Transverse colon (tissue), 4 donors: ENCODE measurements at regions not wholly inside any gene's neighbourhood (a gene's known extent, or its start where the extent isn't known, plus 50 kb on each side); places are given as distances from the start of the nearest gene placed in this dataset.
"Not testable (repeated sequence)": the region's sequence is repeated elsewhere in the genome, so short reads cannot be mapped to it uniquely, and the experiment has no call there.

Source experiments
- DNase-seq: peaks from one replicate; pipeline ENCODE4 v3.0.0-alpha.2; 2019
- H3K27ac ChIP-seq, 4 donors: fragments of 200-600 bp; sonication (generic); 2 replicates each; pipeline ENCODE4 v1.5.1; 2016 to 2018; ENCODE audit warnings: inconsistent platforms in 4 of 4
- H3K27me3 ChIP-seq: fragments of 200-600 bp; sonication (generic); 2 replicates; pipeline ENCODE4 v1.5.1; 2017; ENCODE audit warnings: inconsistent platforms
- H3K36me3 ChIP-seq, 4 donors: fragments of 200-600 bp; sonication (generic); 2 replicates each; pipeline ENCODE4 v1.5.1; 2017 to 2019; ENCODE audit warnings: inconsistent platforms in 4 of 4
- H3K4me1 ChIP-seq, 4 donors: fragments of 200-600 bp; sonication (generic); 2 replicates each; pipeline ENCODE4 v1.5.1; 2017 to 2020; ENCODE audit warnings: inconsistent platforms in 4 of 4
- H3K4me3 ChIP-seq, 4 donors: fragments of 200-600 bp; sonication (generic); 1 replicate in 1 of 4; 2 replicates in 3 of 4; pipeline versions ENCODE4 v1.5.1 to v1.6.1; 2017 to 2019; ENCODE audit warnings: inconsistent platforms in 4 of 4
- H3K9me3 ChIP-seq, 2 donors: fragments of 200-600 bp; sonication (generic); 2 replicates each; pipeline ENCODE4 v1.5.1; 2017 to 2019; ENCODE audit warnings: inconsistent platforms in 2 of 2
- CTCF ChIP-seq, 5 experiments: fragments of 200-600 bp in 3 of 5; fragments of 450-650 bp in 2 of 5; sonication (generic) in 3 of 5; IDR thresholded peaks; 1 replicate in 2 of 5; 2 replicates in 3 of 5; pipeline ENCODE4 v1.5.1; 2016 to 2017; ENCODE audit warnings: antibody characterized with exemption in 5 of 5, inconsistent platforms in 3 of 5, mild to moderate bottlenecking in 2 of 5, moderate library complexity in 1 of 5
- EP300 ChIP-seq: sonication (generic); formaldehyde crosslinking; IDR thresholded peaks from one replicate; pipeline ENCODE4 v1.6.1; 2017; ENCODE audit warnings: antibody characterized with exemption, low read depth
- POLR2A ChIP-seq: fragments of 450-650 bp; IDR thresholded peaks from one replicate; pipeline ENCODE4 v1.6.1; 2016; ENCODE audit warnings: antibody characterized with exemption, mild to moderate bottlenecking, moderate library complexity
- POLR2AphosphoS5 ChIP-seq, 3 donors: sonication (generic); formaldehyde crosslinking; IDR thresholded peaks; one replicate each; pipeline ENCODE4 v1.6.1; 2016; ENCODE audit warnings: antibody characterized with exemption in 3 of 3
- WGBS, 2 donors: methylation state at CpG; one replicate each; pipeline ENCODE4 v1.1.5; 2018; ENCODE audit warnings: low coverage in 1 of 2; 5-methylcytosine and 5-hydroxymethylcytosine counted together
- in situ Hi-C, 4 donors: fragments of 200-750 bp; cut with MboI; loops; one replicate each; pipeline versions ENCODE4 v1.15.0 to v1.15.1; 2017; ENCODE audit warnings: low sequenced_read_pairs in 3 of 4, low pct_ligation_motif_present in 1 of 4, low pct_unique_long_range_greater_than_20kb in 1 of 4
- intact Hi-C: fragments of 100-400 bp; cut with DNase I; formaldehyde crosslinking; loops from one replicate; pipeline ENCODE4 v1.15.1; 2023; ENCODE audit warnings: low total_unique reads

GRCh38 chr6:27834384-27834783 is 77.8 kb downstream of the OR2B2 start:
- intact Hi-C loops = no loop called here
- WGBS, 2 donors = 92 to 100% methylated on average over 1 of the region's 1 CpG
- no peak for DNase-seq
- H3K9me3 ChIP-seq = no peaks in the 10 kb centered on the region
- no peak overlapping the region for H3K4me3 ChIP-seq
- in situ Hi-C loops = no loop called here
- TF ChIP-seq EP300 = no peak
- TF ChIP-seq POLR2AphosphoS5 (IDR thresholded peaks at IDR 0.05) = no peak
- TF ChIP-seq POLR2A = no peak
- TF ChIP-seq CTCF (IDR thresholded peaks at IDR 0.05) = no peak
- H3K27me3 ChIP-seq = no peaks in the 10 kb centered on the region
- peaks cover 0 to 45% (median 17%) of the 10 kb centered on the region in 4 donors for H3K4me1 ChIP-seq
- no peak overlapping the region for H3K27ac ChIP-seq
- H3K36me3 ChIP-seq = no peaks in the 10 kb centered on the region

GRCh38 chr6:27831434-27832081 is 80.6 kb downstream of the OR2B2 start:
- peaks cover 0 to 36% (median 14%) of the 10 kb centered on the region in 4 donors for H3K4me1 ChIP-seq
- peak; percentile 92 for DNase-seq
- H3K36me3 ChIP-seq, H3K9me3 ChIP-seq, in situ Hi-C loops, H3K27me3 ChIP-seq, intact Hi-C loops: not testable (repeated sequence)
- H3K27ac ChIP-seq = peak overlapping the region; percentile 83 to 91 (median 85)
- H3K4me3 ChIP-seq = peak overlapping the region in 3 of 4 donors; percentile 32 to 55 (median 46)
- 4 to 6% methylated on average over 11 to 20 of the region's 26 CpGs for WGBS, 2 donors
- TF ChIP-seq POLR2AphosphoS5 (IDR thresholded peaks at IDR 0.05) (peak; percentile 83 to 97 (median 95)), POLR2A (peak; percentile 61)

- in situ Hi-C loops, H3K27me3 ChIP-seq, intact Hi-C loops, H3K36me3 ChIP-seq, H3K9me3 ChIP-seq: not testable (repeated sequence)
- Histone ChIP-seq H3K4me1 (peaks cover 0 to 29% (median 11%) of the 10 kb centered on the region in 4 donors), H3K4me3 (peak overlapping the region; percentile 32 to 67 (median 50)), H3K27ac (peak overlapping the region; percentile 83 to 91 (median 85))
- peak; percentile 44 for DNase-seq
- WGBS, 2 donors = 10 to 35% methylated on average over 6 to 35 of the region's 52 CpGs
- peak; percentile 50 for TF ChIP-seq POLR2A
Observed at GRCh38 chr6:27830600-27831433, 81.4 kb downstream of the OR2B2 start.

- no peaks in the 10 kb centered on the region for H3K9me3 ChIP-seq
- TF ChIP-seq CTCF (IDR thresholded peaks at IDR 0.05) = no peak
- TF ChIP-seq POLR2AphosphoS5 (IDR thresholded peaks at IDR 0.05) = no peak
- no peak for TF ChIP-seq POLR2A
- TF ChIP-seq EP300 = no peak
- intact Hi-C loops (no loop called here), in situ Hi-C loops (no loop called here)
- no peaks in the 10 kb centered on the region for H3K36me3 ChIP-seq
- peak overlapping the region; percentile 32 to 67 (median 50) for H3K4me3 ChIP-seq
- peaks cover 0 to 24% (median 11%) of the 10 kb centered on the region in 4 donors for H3K4me1 ChIP-seq
- H3K27me3 ChIP-seq = no peaks in the 10 kb centered on the region
- H3K27ac ChIP-seq = peak overlapping the region; percentile 83 to 91 (median 85)
- DNase-seq = no peak
- WGBS, 2 donors = 27 to 52% methylated on average over 5 of the region's 5 CpGs
Observed at GRCh38 chr6:27830212-27830599, 82.0 kb downstream of the OR2B2 start.
